H9 (cell line): ENCODE measurements at regions not wholly inside any gene's neighbourhood (a gene's known extent, or its start where the extent isn't known, plus 50 kb on each side); places are given as distances from the start of the nearest gene placed in this dataset.

Experiments
- DNase-seq: peaks from one replicate; pipeline ENCODE4 v3.0.0-alpha.2; 2017
- H2AFZ ChIP-seq: one replicate; pipeline ENCODE4 v1.6.1; 2013; ENCODE audit warnings: mild to moderate bottlenecking, low read length, control low read depth, moderate library complexity
- H2AK5ac ChIP-seq: 2 replicates; pipeline ENCODE4 v1.6.1; 2013; ENCODE audit warnings: low read length, control low read depth, mixed read lengths; ENCODE audit not compliant: insufficient read length
- H2BK120ac ChIP-seq: one replicate; pipeline ENCODE4 v1.6.1; 2013; ENCODE audit warnings: low read depth, mild to moderate bottlenecking, low read length, control low read depth, inconsistent platforms; ENCODE audit not compliant: poor library complexity, severe bottlenecking
- H2BK12ac ChIP-seq: 2 replicates; pipeline ENCODE4 v1.6.1; 2013; ENCODE audit warnings: low read length, control low read depth, mixed read lengths, low read depth; ENCODE audit not compliant: insufficient read length
- H2BK15ac ChIP-seq: 2 replicates; pipeline ENCODE4 v1.6.1; 2013; ENCODE audit warnings: low read depth, low read length, control low read depth
- H2BK20ac ChIP-seq: one replicate; pipeline ENCODE4 v1.6.1; 2013; ENCODE audit warnings: low read depth, mild to moderate bottlenecking, low read length, control low read depth, inconsistent platforms; ENCODE audit not compliant: poor library complexity, severe bottlenecking
- H2BK5ac ChIP-seq: 2 replicates; pipeline ENCODE4 v1.6.1; 2013; ENCODE audit warnings: low read length, control low read depth, mixed read lengths; ENCODE audit not compliant: insufficient read length
- H3K14ac ChIP-seq: 2 replicates; pipeline ENCODE4 v1.6.1; 2013; ENCODE audit warnings: low read length, control low read depth; ENCODE audit not compliant: insufficient read depth
- H3K18ac ChIP-seq: 2 replicates; pipeline ENCODE4 v1.6.1; 2013; ENCODE audit warnings: low read depth, mild to moderate bottlenecking, mixed read lengths, low read length, control low read depth; ENCODE audit not compliant: insufficient read length
- H3K23ac ChIP-seq: 2 replicates; pipeline ENCODE4 v1.6.1; 2013; ENCODE audit warnings: low read length, control low read depth, mixed read lengths, low read depth; ENCODE audit not compliant: insufficient read length
- H3K23me2 ChIP-seq: 2 replicates; pipeline ENCODE4 v1.6.1; 2013; ENCODE audit warnings: low read depth, mild to moderate bottlenecking, mixed read lengths, low read length, control low read depth; ENCODE audit not compliant: insufficient read length, poor library complexity, severe bottlenecking
- H3K27ac ChIP-seq: 2 replicates; pipeline ENCODE4 v1.5.1; 2013; ENCODE audit warnings: low read length, control low read depth, mixed read lengths, low read depth; ENCODE audit not compliant: insufficient read length
- H3K27me3 ChIP-seq: 2 replicates; pipeline ENCODE4 v1.6.1; 2013; ENCODE audit warnings: low read length, control low read depth, inconsistent platforms; ENCODE audit not compliant: insufficient read depth
- H3K4ac ChIP-seq: 2 replicates; pipeline ENCODE4 v1.6.1; 2013; ENCODE audit warnings: low read depth, mild to moderate bottlenecking, control low read depth, inconsistent platforms, low read length, moderate library complexity
- H3K4me1 ChIP-seq: 2 replicates; pipeline ENCODE4 v1.6.1; 2013; ENCODE audit warnings: low read length, control low read depth, inconsistent platforms; ENCODE audit not compliant: insufficient read depth
- H3K4me2 ChIP-seq: 2 replicates; pipeline ENCODE4 v1.6.1; 2013; ENCODE audit warnings: low read length, control low read depth, mixed read lengths; ENCODE audit not compliant: insufficient read length, insufficient read depth
- H3K56ac ChIP-seq: 2 replicates; pipeline ENCODE4 v1.6.1; 2013; ENCODE audit warnings: low read depth, mild to moderate bottlenecking, mixed read lengths, low read length, control low read depth; ENCODE audit not compliant: insufficient read length
- H3K79me1 ChIP-seq: 2 replicates; pipeline ENCODE4 v1.6.1; 2013; ENCODE audit warnings: low read depth, mild to moderate bottlenecking, moderate library complexity, low read length, control low read depth, inconsistent platforms; ENCODE audit not compliant: insufficient read depth, poor library complexity, severe bottlenecking
- H3K79me2 ChIP-seq: 2 replicates; pipeline ENCODE4 v1.6.1; 2013; ENCODE audit warnings: low read length, control low read depth, inconsistent platforms; ENCODE audit not compliant: insufficient read depth
- H3K9ac ChIP-seq: 2 replicates; pipeline ENCODE4 v1.6.1; 2013; ENCODE audit warnings: low read length, control low read depth, mixed read lengths; ENCODE audit not compliant: insufficient read length; ENCODE audit errors: extremely low read depth
- H3K9me3 ChIP-seq: one replicate; pipeline ENCODE4 v1.6.1; 2013; ENCODE audit warnings: low read depth, low read length, inconsistent platforms; ENCODE audit not compliant: control insufficient read depth
- H3T11ph ChIP-seq: one replicate; pipeline ENCODE4 v1.6.1; 2013; ENCODE audit warnings: mild to moderate bottlenecking, low read length, control low read depth, inconsistent platforms
- H4K20me1 ChIP-seq: one replicate; pipeline ENCODE4 v1.6.1; 2013; ENCODE audit not compliant: control insufficient read depth, insufficient read length, insufficient read depth
- H4K5ac ChIP-seq: 2 replicates; pipeline ENCODE4 v1.6.1; 2013; ENCODE audit warnings: low read depth, mild to moderate bottlenecking, mixed read lengths, low read length, control low read depth; ENCODE audit not compliant: insufficient read length
- H4K8ac ChIP-seq: replicated peaks from 2 replicates; pipeline ENCODE4 v1.6.1; 2013; ENCODE audit warnings: low read length, control low read depth, mixed read lengths, low read depth; ENCODE audit not compliant: insufficient read length
- H4K91ac ChIP-seq: 2 replicates; pipeline ENCODE4 v1.6.1; 2013; ENCODE audit warnings: low read depth, mild to moderate bottlenecking, moderate library complexity, mixed read lengths, low read length, control low read depth; ENCODE audit not compliant: insufficient read length
- H3K27ac Mint-ChIP-seq, 3 experiments: 2 replicates in 2 of 3; 3 replicates in 1 of 3; pipeline ENCODE4 v1.8.0; 2020 to 2021; ENCODE audit warnings: mixed read lengths in 3 of 3, mild to moderate bottlenecking in 1 of 3, moderate library complexity in 1 of 3
- H3K27me3 Mint-ChIP-seq: 2 replicates; pipeline ENCODE4 v1.8.0; 2021; ENCODE audit warnings: low read depth, mild to moderate bottlenecking, moderate library complexity, mixed read lengths
- H3K36me3 Mint-ChIP-seq, 3 experiments: 2 replicates in 2 of 3; 3 replicates in 1 of 3; pipeline ENCODE4 v1.8.0; 2020 to 2021; ENCODE audit warnings: low read depth in 3 of 3, mixed read lengths in 3 of 3; ENCODE audit not compliant: insufficient read depth in 1 of 3
- H3K4me1 Mint-ChIP-seq, 2 experiments: 2 replicates each; pipeline ENCODE4 v1.8.0; 2020; ENCODE audit warnings: mixed read lengths in 2 of 2
- H3K4me3 Mint-ChIP-seq, 2 experiments: 2 replicates in 1 of 2; 3 replicates in 1 of 2; pipeline ENCODE4 v1.8.0; 2020 to 2021; ENCODE audit warnings: mild to moderate bottlenecking in 2 of 2, mixed read lengths in 2 of 2, moderate library complexity in 1 of 2
- H3K9me3 Mint-ChIP-seq, 2 experiments: 2 replicates in 1 of 2; 3 replicates in 1 of 2; pipeline ENCODE4 v1.8.0; 2020; ENCODE audit warnings: mild to moderate bottlenecking in 2 of 2, mixed read lengths in 2 of 2, moderate library complexity in 1 of 2
- WGBS: extraction: QIAGEN DNeasy Blood & Tissue Kit; methylation state at CpG from one replicate; pipeline ENCODE4 v1.1.7; 2013; ENCODE audit warnings: missing lambda C conversion rate, low lambda C conversion rate, mixed read lengths; ENCODE audit not compliant: insufficient read length; ENCODE audit errors: extremely low coverage; 5-methylcytosine and 5-hydroxymethylcytosine counted together
- TF ChIP-seq, protein P1 (sequence below): fragments of 200-600 bp; sonication (generic); conservative IDR thresholded peaks from 3 replicates; pipeline ENCODE4 v1.8.0; 2021; ENCODE audit warnings: antibody characterized with exemption, mild to moderate bottlenecking

- TF ChIP-seq, protein P1, sequence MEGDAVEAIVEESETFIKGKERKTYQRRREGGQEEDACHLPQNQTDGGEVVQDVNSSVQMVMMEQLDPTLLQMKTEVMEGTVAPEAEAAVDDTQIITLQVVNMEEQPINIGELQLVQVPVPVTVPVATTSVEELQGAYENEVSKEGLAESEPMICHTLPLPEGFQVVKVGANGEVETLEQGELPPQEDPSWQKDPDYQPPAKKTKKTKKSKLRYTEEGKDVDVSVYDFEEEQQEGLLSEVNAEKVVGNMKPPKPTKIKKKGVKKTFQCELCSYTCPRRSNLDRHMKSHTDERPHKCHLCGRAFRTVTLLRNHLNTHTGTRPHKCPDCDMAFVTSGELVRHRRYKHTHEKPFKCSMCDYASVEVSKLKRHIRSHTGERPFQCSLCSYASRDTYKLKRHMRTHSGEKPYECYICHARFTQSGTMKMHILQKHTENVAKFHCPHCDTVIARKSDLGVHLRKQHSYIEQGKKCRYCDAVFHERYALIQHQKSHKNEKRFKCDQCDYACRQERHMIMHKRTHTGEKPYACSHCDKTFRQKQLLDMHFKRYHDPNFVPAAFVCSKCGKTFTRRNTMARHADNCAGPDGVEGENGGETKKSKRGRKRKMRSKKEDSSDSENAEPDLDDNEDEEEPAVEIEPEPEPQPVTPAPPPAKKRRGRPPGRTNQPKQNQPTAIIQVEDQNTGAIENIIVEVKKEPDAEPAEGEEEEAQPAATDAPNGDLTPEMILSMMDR = no peak
- no peak for DNase-seq
- Histone ChIP-seq H4K91ac (no peak overlapping the region), H3K79me2 (no peaks in the 10 kb centered on the region), H3K9ac (no peak overlapping the region), H2BK20ac (no peak overlapping the region), H4K8ac (no peak overlapping the region), H3K27ac (no peak overlapping the region), H3T11ph (no peak overlapping the region), H3K4ac (no peak overlapping the region), H2BK12ac (no peak overlapping the region), H4K5ac (no peak overlapping the region), H2AK5ac (no peak overlapping the region), H3K9me3 (no peaks in the 10 kb centered on the region), H3K14ac (no peak overlapping the region), H3K27me3 (no peaks in the 10 kb centered on the region), H3K56ac (no peak overlapping the region), H2AFZ (no peak overlapping the region), H4K20me1 (no peaks in the 10 kb centered on the region), H3K79me1 (no peaks in the 10 kb centered on the region), H3K23me2 (no peaks in the 10 kb centered on the region), H3K18ac (no peak overlapping the region), H3K23ac (no peak overlapping the region), H3K4me2 (no peak overlapping the region), H2BK15ac (no peak overlapping the region), H2BK120ac (no peak overlapping the region), H2BK5ac (no peak overlapping the region), H3K4me1 (no peaks in the 10 kb centered on the region; the same call in 1 of the 2 replicates)
- no peaks in the 10 kb centered on the region for H3K27me3 Mint-ChIP-seq
- WGBS = no CpG with 5 or more reads among the region's 4 CpGs
- peaks cover 0 to 8% (median 1%) of the 10 kb centered on the region in 3 experiments; a peak in 5 of 7 replicates for H3K36me3 Mint-ChIP-seq
- no peak overlapping the region for H3K4me3 Mint-ChIP-seq
- H3K4me1 Mint-ChIP-seq = peaks cover 0 to 2% of the 10 kb centered on the region in 2 experiments; a peak in 2 of 4 replicates
- peaks cover 2 to 4% of the 10 kb centered on the region in 2 experiments; a peak in 2 of 5 replicates for H3K9me3 Mint-ChIP-seq
- no peak overlapping the region for H3K27ac Mint-ChIP-seq
These were observed 679.9 kb downstream of the ISL1 start for GRCh38 chr5:52063186-52063585.
